C4-2B (cell line): ENCODE measurements at regions not wholly inside any gene's neighbourhood (a gene's known extent, or its start where the extent isn't known, plus 50 kb on each side); places are given as distances from the start of the nearest gene placed in this dataset.

ENCODE experiments used
- ZFX ChIP-seq: fragments of 450-650 bp; IDR thresholded peaks from 2 replicates; pipeline ENCODE4 v1.6.1; 2017
- TF ChIP-seq, protein P1 (sequence below): fragments of 450-650 bp; conservative IDR thresholded peaks from 2 replicates; pipeline ENCODE4 v1.5.1; 2017; ENCODE audit warnings: mild to moderate bottlenecking

DNA sequence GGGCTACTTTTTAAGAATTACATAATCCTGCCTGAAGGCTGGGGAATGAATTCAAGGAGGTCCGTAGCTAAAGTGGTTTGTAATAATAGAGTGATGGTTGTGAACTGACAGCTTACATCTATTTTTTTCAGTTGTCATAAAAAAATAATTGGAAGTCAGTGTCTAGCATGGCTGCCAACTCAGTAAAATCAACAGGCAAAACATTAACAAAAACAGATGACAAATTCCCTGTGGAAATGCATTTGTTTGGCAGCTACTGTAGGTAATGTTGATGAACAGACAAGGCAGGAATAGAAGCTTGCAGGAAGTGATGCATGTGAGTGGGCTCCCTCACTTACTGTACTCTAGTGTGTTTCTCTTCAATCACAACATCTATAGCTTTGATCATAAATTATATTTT, 766.0 kb upstream of the POT1 start:
- TF ChIP-seq, protein P1, sequence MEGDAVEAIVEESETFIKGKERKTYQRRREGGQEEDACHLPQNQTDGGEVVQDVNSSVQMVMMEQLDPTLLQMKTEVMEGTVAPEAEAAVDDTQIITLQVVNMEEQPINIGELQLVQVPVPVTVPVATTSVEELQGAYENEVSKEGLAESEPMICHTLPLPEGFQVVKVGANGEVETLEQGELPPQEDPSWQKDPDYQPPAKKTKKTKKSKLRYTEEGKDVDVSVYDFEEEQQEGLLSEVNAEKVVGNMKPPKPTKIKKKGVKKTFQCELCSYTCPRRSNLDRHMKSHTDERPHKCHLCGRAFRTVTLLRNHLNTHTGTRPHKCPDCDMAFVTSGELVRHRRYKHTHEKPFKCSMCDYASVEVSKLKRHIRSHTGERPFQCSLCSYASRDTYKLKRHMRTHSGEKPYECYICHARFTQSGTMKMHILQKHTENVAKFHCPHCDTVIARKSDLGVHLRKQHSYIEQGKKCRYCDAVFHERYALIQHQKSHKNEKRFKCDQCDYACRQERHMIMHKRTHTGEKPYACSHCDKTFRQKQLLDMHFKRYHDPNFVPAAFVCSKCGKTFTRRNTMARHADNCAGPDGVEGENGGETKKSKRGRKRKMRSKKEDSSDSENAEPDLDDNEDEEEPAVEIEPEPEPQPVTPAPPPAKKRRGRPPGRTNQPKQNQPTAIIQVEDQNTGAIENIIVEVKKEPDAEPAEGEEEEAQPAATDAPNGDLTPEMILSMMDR = no peak
- no peak for TF ChIP-seq ZFX
